Endodermal cell (in vitro differentiated cells): ENCODE measurements at regions not wholly inside any gene's neighbourhood (a gene's known extent, or its start where the extent isn't known, plus 50 kb on each side); places are given as distances from the start of the nearest gene placed in this dataset.
A peak's percentile ranks its signal among the peaks of the same experiment; 100 is the strongest.

ENCODE experiments used
- DNase-seq: peaks from one replicate; pipeline ENCODE4 v3.0.0-alpha.2; 2017
- H3K27ac ChIP-seq: 2 replicates; pipeline ENCODE4 v1.5.1; 2013; ENCODE audit warnings: mild to moderate bottlenecking, low read depth, low read length, moderate library complexity
- H3K27me3 ChIP-seq: 2 replicates; pipeline ENCODE4 v1.6.1; 2013; ENCODE audit warnings: mild to moderate bottlenecking, low read length, moderate library complexity; ENCODE audit not compliant: insufficient read depth, control insufficient read depth, poor library complexity, severe bottlenecking
- H3K36me3 ChIP-seq: 2 replicates; pipeline ENCODE4 v1.7.0; 2013; ENCODE audit warnings: mild to moderate bottlenecking, low read length, moderate library complexity; ENCODE audit not compliant: control insufficient read depth, insufficient read depth
- H3K4me1 ChIP-seq: one replicate; pipeline ENCODE4 v1.7.0; 2013; ENCODE audit warnings: low read length; ENCODE audit not compliant: control insufficient read depth, insufficient read depth
- H3K4me3 ChIP-seq: 2 replicates; pipeline ENCODE4 v1.5.1; 2013; ENCODE audit warnings: mild to moderate bottlenecking, low read length, moderate library complexity
- H3K9ac ChIP-seq: 2 replicates; pipeline ENCODE4 v1.6.1; 2013; ENCODE audit warnings: mild to moderate bottlenecking, low read length, moderate library complexity; ENCODE audit not compliant: poor library complexity, severe bottlenecking; ENCODE audit errors: extremely low read depth
- H3K9me3 ChIP-seq: 2 replicates; pipeline ENCODE4 v1.6.1; 2013; ENCODE audit warnings: mild to moderate bottlenecking, low read length, moderate library complexity; ENCODE audit not compliant: control insufficient read depth
- H3K27ac Mint-ChIP-seq: 2 replicates; pipeline ENCODE4 v1.8.0; 2020; ENCODE audit warnings: mixed read lengths
- H3K27me3 Mint-ChIP-seq: 2 replicates; pipeline ENCODE4 v1.8.0; 2021; ENCODE audit warnings: mild to moderate bottlenecking, mixed read lengths; ENCODE audit not compliant: insufficient read depth
- H3K36me3 Mint-ChIP-seq: 2 replicates; pipeline ENCODE4 v1.8.0; 2020; ENCODE audit warnings: low read depth, mixed read lengths
- H3K4me1 Mint-ChIP-seq: 2 replicates; pipeline ENCODE4 v1.8.0; 2020; ENCODE audit warnings: mixed read lengths
- H3K4me3 Mint-ChIP-seq: 2 replicates; pipeline ENCODE4 v1.8.0; 2020; ENCODE audit warnings: mild to moderate bottlenecking, moderate library complexity, mixed read lengths
- H3K9me3 Mint-ChIP-seq: 2 replicates; pipeline ENCODE4 v1.8.0; 2020; ENCODE audit warnings: mild to moderate bottlenecking, mixed read lengths
- CTCF ChIP-seq: fragments of 200-600 bp; sonication (generic); conservative IDR thresholded peaks from 2 replicates; pipeline ENCODE4 v1.5.0; 2021; ENCODE audit warnings: antibody characterized with exemption, mild to moderate bottlenecking
- WGBS, 2 experiments: methylation state at CpG; one replicate each; pipeline versions ENCODE4 v1.1.5 to v1.1.7; 2013; ENCODE audit warnings: missing lambda C conversion rate in 2 of 2, mixed read lengths in 1 of 2; ENCODE audit not compliant: insufficient coverage in 1 of 2, insufficient read length in 1 of 2; 5-methylcytosine and 5-hydroxymethylcytosine counted together

- Histone ChIP-seq H3K4me1 (no peaks in the 10 kb centered on the region), H3K36me3 (no peaks in the 10 kb centered on the region), H3K27ac (no peak overlapping the region), H3K4me3 (no peak overlapping the region), H3K9ac (no peak overlapping the region), H3K27me3 (no peaks in the 10 kb centered on the region), H3K9me3 (peaks cover 19% of the 10 kb centered on the region)
- Mint-ChIP-seq H3K9me3 (peaks cover 5% of the 10 kb centered on the region), H3K4me3 (no peak overlapping the region), H3K27me3 (no peaks in the 10 kb centered on the region), H3K27ac (no peak overlapping the region), H3K4me1 (no peaks in the 10 kb centered on the region), H3K36me3 (no peaks in the 10 kb centered on the region)
- WGBS, 2 experiments, result 97 to 100% methylated on average over 1 of the region's 1 CpG
- TF ChIP-seq CTCF, result no peak
- DNase-seq, result no peak
Measured at GRCh38 chr2:48098539-48098938, 192.2 kb upstream of the FBXO11 start.

- Histone ChIP-seq H3K4me3 (no peak overlapping the region), H3K27me3 (no peaks in the 10 kb centered on the region), H3K9me3 (peaks cover 15% of the 10 kb centered on the region), H3K9ac (no peak overlapping the region), H3K36me3 (no peaks in the 10 kb centered on the region), H3K27ac (no peak overlapping the region), H3K4me1 (peaks cover 8% of the 10 kb centered on the region)
- no peak overlapping the region for H3K27ac Mint-ChIP-seq
- H3K27me3 Mint-ChIP-seq, result peaks cover 2% of the 10 kb centered on the region
- no peaks in the 10 kb centered on the region for H3K36me3 Mint-ChIP-seq
- peaks cover 19% of the 10 kb centered on the region for H3K4me1 Mint-ChIP-seq
- peaks cover 5% of the 10 kb centered on the region for H3K9me3 Mint-ChIP-seq
- H3K4me3 Mint-ChIP-seq, result no peak overlapping the region
- no peak for TF ChIP-seq CTCF
- no peak for DNase-seq
Measured at GRCh38 chr2:48104418-48104817, 198.1 kb upstream of the FBXO11 start.

- Histone ChIP-seq H3K4me1 (peaks cover 12% of the 10 kb centered on the region), H3K4me3 (no peak overlapping the region), H3K9me3 (peaks cover 1% of the 10 kb centered on the region), H3K36me3 (no peaks in the 10 kb centered on the region), H3K9ac (no peak overlapping the region), H3K27ac (no peak overlapping the region), H3K27me3 (no peaks in the 10 kb centered on the region)
- no peak for DNase-seq
- Mint-ChIP-seq H3K4me1 (peaks cover 30% of the 10 kb centered on the region), H3K36me3 (no peaks in the 10 kb centered on the region), H3K4me3 (no peak overlapping the region), H3K27ac (peak overlapping the region; percentile 54), H3K9me3 (no peaks in the 10 kb centered on the region), H3K27me3 (peaks cover 2% of the 10 kb centered on the region)
- 90 to 92% methylated on average over 10 to 11 of the region's 11 CpGs for WGBS, 2 experiments
- TF ChIP-seq CTCF, result no peak
Measured at GRCh38 chr2:48105848-48106247, 199.6 kb upstream of the FBXO11 start.
